ENCODE measurements at regions not wholly inside any gene's neighbourhood (a gene's known extent, or its start where the extent isn't known, plus 50 kb on each side); places are given as distances from the start of the nearest gene placed in this dataset.

- TF ChIP-seq CTCF (IDR thresholded peaks at IDR 0.05; ENCODE audit: low read depth, low read length) = no peak
- no peaks in the 10 kb centered on the region for H3K4me1 ChIP-seq (ENCODE audit: low read depth)
- H3K36me3 ChIP-seq = no peaks in the 10 kb centered on the region
- H3K27me3 ChIP-seq = no peaks in the 10 kb centered on the region
- peak overlapping the region; percentile 10 for H3K27ac ChIP-seq
- no peak overlapping the region for H3K4me3 ChIP-seq
- DNase-seq (ENCODE audit: low read depth in 1 of 2, low spot score in 1 of 2) = peak in 1 of 2 donors; percentile 58
- no peaks in the 10 kb centered on the region for H3K9me3 ChIP-seq (ENCODE audit: low read depth)
Observed at GRCh38 chr3:51621091-51621892, 49.8 kb upstream of the TEX264 start.

Measured in cardiac muscle cell (in vitro differentiated cells and primary cell).